Kidney glomerular epithelial cell (primary cell): ENCODE measurements at regions not wholly inside any gene's neighbourhood (a gene's known extent, or its start where the extent isn't known, plus 50 kb on each side); places are given as distances from the start of the nearest gene placed in this dataset.
A peak's percentile ranks its signal among the peaks of the same experiment; 100 is the strongest.
"Not testable (repeated sequence)": the region's sequence is repeated elsewhere in the genome, so short reads cannot be mapped to it uniquely, and the experiment has no call there.

ENCODE experiments used
- DNase-seq: peaks from one replicate; lab custom pipeline; 2025; lab: John Stamatoyannopoulos, UW

DNA sequence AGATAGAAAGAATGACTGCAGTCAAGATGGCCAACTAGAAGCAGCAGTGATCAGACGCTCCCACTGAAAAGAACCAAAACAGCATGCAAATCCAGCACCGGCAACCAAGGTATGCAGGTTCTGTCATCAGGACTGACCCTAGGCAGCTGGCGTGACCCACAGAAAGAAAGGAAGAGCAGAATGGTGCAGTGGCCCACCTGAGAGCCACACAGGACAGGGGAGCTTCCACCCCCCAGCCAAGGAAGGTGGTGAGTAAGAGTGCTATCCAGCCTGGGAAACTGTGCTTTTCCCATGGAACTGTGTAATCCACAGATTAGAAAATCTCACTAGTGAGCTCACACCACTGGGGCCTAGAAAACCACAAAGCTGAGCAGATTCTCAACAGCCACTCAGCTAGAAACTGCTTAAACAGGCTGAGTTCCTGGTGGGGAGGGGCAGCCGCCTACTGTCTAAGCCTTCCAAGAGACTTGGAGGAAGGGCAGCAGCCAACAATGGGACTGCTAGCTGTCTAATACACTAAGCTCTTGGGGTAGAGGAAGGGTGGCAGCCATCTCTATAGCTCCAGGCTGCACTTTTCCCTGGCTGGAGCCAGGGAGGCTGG lies 127.9 kb downstream of the EVA1A start:
- peak; percentile 70 for DNase-seq

DNA sequence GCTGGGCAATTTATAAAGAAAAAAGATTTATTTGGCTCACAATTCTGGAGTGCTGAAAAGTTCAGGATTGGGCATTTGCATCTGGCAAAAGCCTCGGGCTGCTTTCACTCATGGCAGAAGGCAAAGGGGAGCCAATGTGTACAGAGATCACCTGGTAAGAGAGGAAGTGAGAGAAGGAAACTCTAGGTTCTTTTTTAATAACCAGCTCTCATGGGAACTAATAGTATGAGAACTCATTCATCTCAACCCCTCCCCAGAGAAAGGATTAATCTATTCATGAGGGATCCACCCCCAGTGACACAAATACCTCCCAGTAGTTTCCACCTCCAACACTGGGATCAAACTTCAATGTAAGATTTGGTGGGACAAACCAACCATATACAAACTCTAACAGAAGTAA lies 129.0 kb downstream of the EVA1A start:
- DNase-seq: no peak

DNA sequence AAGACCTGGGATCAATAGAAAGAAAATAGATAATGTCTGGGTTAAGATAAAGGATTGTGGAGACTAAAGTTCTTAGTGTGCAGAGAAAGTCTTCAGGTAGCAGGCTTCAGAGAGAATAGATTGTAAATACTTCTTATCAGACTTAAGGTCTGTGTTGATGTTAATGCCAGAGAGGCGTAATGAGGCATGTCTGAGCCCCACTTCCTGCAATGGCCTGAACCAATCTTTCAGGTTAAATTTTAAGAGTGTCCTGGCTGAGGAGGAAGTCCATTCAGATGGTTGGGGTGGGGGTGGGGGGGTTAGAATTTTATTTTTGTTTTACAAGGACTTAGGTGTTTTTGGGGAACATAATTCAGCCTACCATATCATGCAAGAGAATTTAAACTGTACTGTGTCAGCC lies 129.5 kb downstream of the EVA1A start:
- DNase-seq: no peak

GRCh38 chr2:75430449-75430848 lies 130.3 kb downstream of the EVA1A start:
- not testable (repeated sequence) for DNase-seq

- DNase-seq: no peak
Observed at GRCh38 chr2:75428646-75429443, 131.9 kb downstream of the EVA1A start.

DNA sequence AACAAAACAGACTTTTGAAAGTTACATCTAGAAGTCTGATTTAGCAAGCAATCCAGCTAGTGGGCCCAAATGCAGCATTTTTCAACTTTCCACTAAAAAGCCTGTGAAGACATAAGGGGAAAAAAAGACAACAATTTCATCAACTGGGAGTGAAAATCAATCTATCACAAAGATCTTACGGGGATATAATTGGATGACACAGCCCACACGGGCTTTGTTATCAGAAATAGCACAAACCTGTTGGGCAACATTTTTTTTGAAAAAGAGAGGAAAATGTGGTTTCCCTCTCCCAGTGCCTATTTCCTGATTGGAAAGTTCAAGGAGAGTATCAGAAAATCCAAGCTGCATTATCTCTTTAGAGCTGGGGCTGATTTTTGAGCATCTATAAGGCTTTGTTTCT lies 132.7 kb downstream of the EVA1A start:
- DNase-seq: no peak

- no peak for DNase-seq
Observed at GRCh38 chr2:75424936-75425619, 135.7 kb downstream of the EVA1A start.

GRCh38 chr2:75421986-75422385 lies 138.8 kb downstream of the EVA1A start:
- no peak for DNase-seq

DNA sequence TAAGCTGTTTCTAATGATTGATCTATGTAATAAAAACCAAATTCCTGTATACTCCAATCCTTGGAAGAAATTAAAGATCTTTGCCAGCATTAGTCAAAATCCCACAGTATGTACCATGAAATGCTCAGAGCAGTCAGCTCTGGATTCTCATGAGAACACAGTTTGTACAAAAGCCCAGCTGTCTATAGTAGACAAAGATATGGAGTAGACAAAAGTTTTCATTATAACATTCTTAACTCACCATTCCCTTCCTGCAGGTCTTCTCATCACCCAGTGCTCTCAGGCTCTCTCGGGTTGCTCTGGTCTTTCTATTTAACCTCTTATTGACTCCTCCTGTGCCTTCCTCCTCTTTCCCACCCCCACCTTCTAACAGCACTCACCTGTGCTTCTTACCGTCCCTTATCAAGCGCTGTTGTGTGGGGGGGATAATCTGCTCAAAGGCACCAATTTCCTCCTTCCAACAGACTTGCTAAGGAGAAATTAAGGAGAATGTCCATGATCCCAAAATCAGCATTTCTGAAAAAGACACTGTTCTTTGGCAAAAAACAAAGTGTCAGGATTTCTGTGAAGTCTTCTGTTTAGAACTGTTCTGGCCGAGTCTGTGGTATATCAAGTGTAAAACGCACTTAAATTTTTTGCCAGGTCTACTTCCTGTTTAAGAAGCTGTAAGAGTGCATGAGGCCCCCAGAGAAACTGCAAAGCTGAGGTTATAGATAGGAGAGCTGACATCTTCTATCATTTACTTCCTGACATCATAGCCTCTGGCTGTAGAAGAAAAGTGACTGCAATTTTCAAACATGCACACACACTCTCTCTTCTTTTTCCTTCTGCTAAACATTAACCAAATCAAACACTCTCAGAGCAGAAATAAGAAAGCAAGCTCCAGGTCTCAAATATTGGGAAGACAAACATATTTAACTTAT lies 144.1 kb downstream of the EVA1A start:
- DNase-seq: peak; percentile 30

- no peak for DNase-seq
Observed at GRCh38 chr2:75415731-75416130, 145.0 kb downstream of the EVA1A start.

- no peak for DNase-seq
Observed at GRCh38 chr2:75415111-75415626, 145.6 kb downstream of the EVA1A start.

DNA sequence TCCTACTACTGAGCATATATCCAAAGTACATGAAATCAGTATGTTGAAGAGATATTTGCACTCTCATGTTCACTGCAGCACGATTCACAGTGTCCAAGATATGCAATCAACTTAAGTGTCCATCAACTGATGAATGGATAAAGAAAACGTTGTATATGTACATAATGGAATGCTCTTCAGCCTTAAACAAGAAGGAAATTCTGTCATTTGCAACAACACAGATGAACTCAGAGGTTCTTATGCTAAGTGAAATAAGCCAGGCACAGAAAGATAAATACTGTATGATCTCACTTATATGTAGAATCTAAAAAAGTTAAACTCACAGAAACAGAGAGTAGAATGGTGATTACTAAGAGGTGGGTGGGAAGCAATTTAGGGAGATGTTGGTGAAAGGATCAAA lies 149.2 kb downstream of the EVA1A start:
- no peak for DNase-seq

DNA sequence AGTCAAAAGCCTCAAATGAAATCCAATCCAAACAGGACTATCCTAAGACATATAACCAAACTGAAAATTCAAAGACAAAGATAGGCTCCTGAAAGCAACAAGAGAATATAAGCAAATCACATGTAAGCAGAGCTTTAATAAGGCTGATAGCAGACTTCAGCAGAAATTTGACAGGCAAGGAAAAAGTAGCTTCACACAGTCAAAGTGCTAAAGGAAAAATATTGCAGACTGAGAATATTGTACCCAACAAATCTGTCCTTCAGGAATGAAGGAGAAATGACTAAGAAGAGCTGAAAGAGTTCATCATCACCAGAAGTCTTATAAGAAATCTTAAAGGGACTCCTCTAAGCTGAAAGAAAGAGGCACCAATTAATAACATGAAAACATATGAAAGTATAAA lies 150.0 kb downstream of the EVA1A start:
- DNase-seq: no peak

- no peak for DNase-seq
Observed at GRCh38 chr2:75408771-75409170, 152.0 kb downstream of the EVA1A start.

GRCh38 chr2:75407038-75407530 lies 153.7 kb downstream of the EVA1A start:
- no peak for DNase-seq

DNA sequence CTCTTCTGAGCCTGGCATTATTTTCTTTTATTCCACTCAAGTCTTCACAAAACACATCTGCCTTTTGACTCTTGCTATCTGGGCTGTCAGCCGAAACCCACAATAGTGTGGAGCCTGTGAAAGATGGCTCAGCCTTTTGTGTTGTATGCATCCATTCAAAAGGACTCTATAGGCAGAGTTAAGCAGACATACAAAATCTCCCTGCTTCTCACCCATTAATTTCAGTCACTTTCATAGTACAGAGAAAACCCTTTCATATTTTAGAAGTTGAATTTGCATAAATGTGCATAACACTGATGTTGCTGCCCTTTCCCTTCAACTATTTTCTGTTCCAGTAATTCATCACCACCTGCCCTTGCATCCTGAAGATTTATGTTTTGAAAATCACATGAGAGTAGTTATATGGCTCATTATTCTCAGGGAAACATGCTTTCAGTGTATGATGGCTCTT lies 154.6 kb downstream of the EVA1A start:
- no peak for DNase-seq

DNA sequence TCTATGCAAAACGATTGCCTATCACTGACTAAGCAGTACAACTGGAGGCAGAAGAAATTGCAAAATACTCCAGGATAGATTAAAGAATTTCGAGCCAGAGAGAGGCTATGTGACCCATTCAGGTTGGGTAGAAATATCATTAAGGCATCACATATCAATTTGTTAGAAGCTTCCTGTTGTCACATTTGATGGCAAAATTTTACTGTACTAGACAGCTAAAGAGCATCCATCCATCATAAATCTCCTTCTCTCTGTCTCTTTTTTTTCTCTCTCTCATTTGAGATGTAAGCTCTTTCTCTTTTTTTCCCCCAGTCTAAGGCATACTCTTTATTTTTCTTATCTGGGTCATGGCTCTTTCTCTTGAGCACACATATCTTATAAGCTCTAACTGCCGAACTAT lies 155.7 kb downstream of the EVA1A start:
- no peak for DNase-seq

DNA sequence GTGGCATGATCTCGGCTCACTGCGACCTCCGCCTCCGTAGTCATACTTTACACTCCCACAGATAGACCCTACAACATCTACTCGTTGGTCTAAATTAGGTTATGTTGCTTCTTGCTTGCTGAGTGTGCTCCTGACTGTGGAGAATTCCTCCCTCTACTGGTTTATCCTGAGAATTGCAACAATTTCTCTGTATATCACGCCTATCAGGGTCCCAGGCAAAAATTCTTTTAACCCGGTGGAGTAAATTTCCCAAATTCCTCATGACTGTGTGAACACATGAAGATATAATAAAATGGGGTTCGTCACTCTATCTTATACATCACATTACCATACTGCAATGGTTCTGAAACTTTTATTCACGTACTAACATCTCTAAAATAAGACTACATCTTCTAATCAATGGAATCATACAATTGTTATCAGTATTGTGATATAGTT lies 156.7 kb downstream of the EVA1A start:
- peak; percentile 68 for DNase-seq

DNA sequence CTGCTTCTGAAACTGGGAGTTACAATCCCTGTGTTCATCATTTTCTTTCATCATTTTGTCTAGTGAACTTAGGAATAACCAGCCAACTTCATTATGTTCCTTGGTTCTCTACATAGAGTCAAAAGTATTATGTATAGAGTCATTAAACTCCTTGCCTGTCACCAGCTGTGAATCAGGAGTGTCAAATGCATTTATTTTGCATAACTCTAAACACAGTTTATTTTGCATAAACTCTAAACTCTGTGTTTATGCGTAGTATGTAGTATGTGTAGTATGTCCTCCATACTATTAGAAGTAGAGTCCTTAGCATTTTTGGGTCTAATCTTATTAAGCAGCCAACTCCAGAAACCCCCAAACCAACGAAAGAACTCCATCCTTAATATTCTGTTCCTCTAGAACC lies 164.4 kb downstream of the EVA1A start:
- no peak for DNase-seq

DNA sequence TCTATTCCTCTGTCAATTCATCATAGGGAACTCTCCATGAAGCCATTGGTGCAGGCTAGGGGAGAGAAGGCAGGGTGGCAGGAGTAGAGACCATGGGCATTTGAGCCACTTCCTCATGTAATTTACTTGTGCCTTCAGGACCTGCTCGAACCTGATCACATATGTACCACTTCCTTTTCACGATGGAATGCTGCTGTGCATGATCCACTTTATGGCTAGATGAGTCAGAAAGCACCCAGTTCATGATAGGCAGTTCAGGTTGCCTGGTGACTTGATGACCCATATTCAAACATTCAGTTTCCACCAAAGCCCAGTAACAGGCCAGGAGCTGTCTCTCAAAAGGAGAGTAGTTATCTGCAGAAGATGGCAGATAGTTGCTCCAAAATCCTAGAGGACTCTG lies 166.0 kb downstream of the EVA1A start:
- DNase-seq: not testable (repeated sequence)

DNA sequence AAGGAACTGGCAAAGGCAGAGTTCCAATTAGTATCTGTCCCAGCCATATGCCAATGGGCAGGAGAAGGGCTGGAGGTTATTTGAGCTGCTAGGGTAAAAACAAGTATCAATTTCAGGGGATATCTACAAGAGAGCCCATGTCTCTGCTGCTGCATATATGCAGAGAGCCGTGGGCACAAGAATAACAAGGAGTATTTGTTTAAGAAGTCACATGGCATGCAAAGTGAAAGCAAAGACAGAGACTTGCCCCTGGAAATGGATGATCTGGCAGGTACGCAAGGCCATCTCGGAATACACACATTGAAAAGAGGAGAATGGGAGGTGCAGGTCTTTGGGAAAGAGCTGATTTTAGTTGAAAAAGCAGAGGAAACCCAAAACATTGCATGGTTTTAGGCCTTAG lies 170.6 kb downstream of the EVA1A start:
- DNase-seq: no peak

DNA sequence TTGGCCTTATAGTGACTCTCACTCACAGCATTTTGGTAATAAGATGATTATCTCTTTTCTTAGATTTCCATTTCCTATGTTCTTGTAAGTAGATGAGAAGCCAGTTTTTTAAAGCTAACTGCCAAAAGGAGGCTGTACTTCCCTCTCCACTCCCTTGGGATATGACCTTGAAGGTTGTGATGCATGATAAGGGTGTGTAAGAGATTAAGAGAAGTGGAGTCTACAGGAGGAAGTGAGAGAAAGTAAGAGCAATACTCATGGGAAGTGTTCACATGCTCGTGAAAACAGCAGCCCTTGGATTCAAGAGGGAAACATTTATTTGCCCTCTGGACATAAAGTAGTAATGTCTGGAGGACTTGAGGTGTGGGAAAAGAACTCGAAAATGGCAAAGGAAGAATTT lies 171.5 kb downstream of the EVA1A start:
- DNase-seq: no peak
